ENCODE measurements at regions not wholly inside any gene's neighbourhood (a gene's known extent, or its start where the extent isn't known, plus 50 kb on each side); places are given as distances from the start of the nearest gene placed in this dataset.

- no peak for DNase-seq
These were observed 64.3 kb downstream of the MRPL14 start for GRCh38 chr6:44062771-44063560.

GRCh38 chr6:44062105-44062770, 65.0 kb downstream of the MRPL14 start:
- DNase-seq, result no peak

GRCh38 chr6:44061375-44062104, 65.7 kb downstream of the MRPL14 start:
- DNase-seq, result no peak

GRCh38 chr6:44060612-44061374, 66.5 kb downstream of the MRPL14 start:
- DNase-seq, result no peak

- no peak for DNase-seq
These were observed 67.6 kb downstream of the MRPL14 start for GRCh38 chr6:44059359-44060346.

- DNase-seq, result no peak
These were observed 68.5 kb downstream of the MRPL14 start for GRCh38 chr6:44058617-44059358.

- no peak for DNase-seq
These were observed 69.2 kb downstream of the MRPL14 start for GRCh38 chr6:44057931-44058616.

- no peak for DNase-seq
These were observed 69.9 kb downstream of the MRPL14 start for GRCh38 chr6:44057238-44057930.

- no peak for DNase-seq
These were observed 70.6 kb downstream of the MRPL14 start for GRCh38 chr6:44056392-44057237.

- no peak for DNase-seq
These were observed 72.3 kb downstream of the MRPL14 start for GRCh38 chr6:44054721-44055559.

GRCh38 chr6:44053760-44054556, 73.3 kb downstream of the MRPL14 start:
- DNase-seq, result no peak

GRCh38 chr6:44053106-44053756, 74.0 kb downstream of the MRPL14 start:
- no peak for DNase-seq

GRCh38 chr6:44052419-44053023, 74.7 kb downstream of the MRPL14 start:
- no peak for DNase-seq

GRCh38 chr6:44051515-44051914, 75.7 kb downstream of the MRPL14 start:
- DNase-seq, result no peak

- no peak for DNase-seq
These were observed 76.3 kb downstream of the MRPL14 start for GRCh38 chr6:44050872-44051505.
